ENCODE measurements at regions not wholly inside any gene's neighbourhood (a gene's known extent, or its start where the extent isn't known, plus 50 kb on each side); places are given as distances from the start of the nearest gene placed in this dataset.

- TF ChIP-seq CTCF (IDR thresholded peaks at IDR 0.05; ENCODE audit: low read length) (no peak), EZH2 (IDR thresholded peaks at IDR 0.05; ENCODE audit: borderline replicate concordance, low read length) (no peak)
These were observed 73.3 kb upstream of the PHF24 start for GRCh38 chr9:34884747-34885189.
